ENCODE measurements at regions not wholly inside any gene's neighbourhood (a gene's known extent, or its start where the extent isn't known, plus 50 kb on each side); places are given as distances from the start of the nearest gene placed in this dataset.
"Not testable (repeated sequence)": the region's sequence is repeated elsewhere in the genome, so short reads cannot be mapped to it uniquely, and the experiment has no call there.

GRCh38 chr1:29392036-29392435, 155.7 kb downstream of the PTPRU start:
- no peak overlapping the region for H3K4me3 Mint-ChIP-seq
- CTCF ChIA-PET: no interaction called here
- peaks cover 2% of the 10 kb centered on the region for H3K27me3 Mint-ChIP-seq
- H3K4me1 Mint-ChIP-seq: no peaks in the 10 kb centered on the region
- peak; percentile 14 for DNase-seq
- H3K9me3 Mint-ChIP-seq (ENCODE audit: low read depth): no peaks in the 10 kb centered on the region
- H3K27ac Mint-ChIP-seq: no peak overlapping the region
- no peaks in the 10 kb centered on the region for H3K36me3 Mint-ChIP-seq
- ATAC-seq: no peak

GRCh38 chr1:29391362-29391880, 155.1 kb downstream of the PTPRU start:
- no peak overlapping the region for H3K4me3 Mint-ChIP-seq
- no peaks in the 10 kb centered on the region for H3K4me1 Mint-ChIP-seq
- peaks cover 2% of the 10 kb centered on the region for H3K27me3 Mint-ChIP-seq
- H3K27ac Mint-ChIP-seq: no peak overlapping the region
- CTCF ChIA-PET: no interaction called here
- H3K36me3 Mint-ChIP-seq: no peaks in the 10 kb centered on the region
- no peaks in the 10 kb centered on the region for H3K9me3 Mint-ChIP-seq (ENCODE audit: low read depth)
- DNase-seq (peak; percentile 22), ATAC-seq (no peak)

- Mint-ChIP-seq H3K27ac (no peak overlapping the region), H3K36me3 (no peaks in the 10 kb centered on the region), H3K4me3 (no peak overlapping the region), H3K4me1 (no peaks in the 10 kb centered on the region), H3K9me3 (ENCODE audit: low read depth) (no peaks in the 10 kb centered on the region), H3K27me3 (peaks cover 2% of the 10 kb centered on the region)
- CTCF ChIA-PET: no interaction called here
- DNase-seq (peak; percentile 34), ATAC-seq (no peak)
These were observed 154.4 kb downstream of the PTPRU start for GRCh38 chr1:29390491-29391361.

- H3K9me3 Mint-ChIP-seq (ENCODE audit: low read depth): no peaks in the 10 kb centered on the region
- CTCF ChIA-PET: no interaction called here
- H3K36me3 Mint-ChIP-seq: no peaks in the 10 kb centered on the region
- H3K4me1 Mint-ChIP-seq: no peaks in the 10 kb centered on the region
- ATAC-seq (no peak), DNase-seq (peak; percentile 1)
- peaks cover 2% of the 10 kb centered on the region for H3K27me3 Mint-ChIP-seq
- no peak overlapping the region for H3K27ac Mint-ChIP-seq
- no peak overlapping the region for H3K4me3 Mint-ChIP-seq
These were observed 153.8 kb downstream of the PTPRU start for GRCh38 chr1:29390075-29390474.

GRCh38 chr1:29389533-29390041, 153.3 kb downstream of the PTPRU start:
- Mint-ChIP-seq H3K27me3 (peaks cover 2% of the 10 kb centered on the region), H3K36me3 (no peaks in the 10 kb centered on the region), H3K4me1 (no peaks in the 10 kb centered on the region), H3K4me3 (no peak overlapping the region), H3K9me3 (ENCODE audit: low read depth) (no peaks in the 10 kb centered on the region), H3K27ac (no peak overlapping the region)
- peak; percentile 31 for DNase-seq
- CTCF ChIA-PET: no interaction called here
- no peak for ATAC-seq

GRCh38 chr1:29388884-29389283, 152.6 kb downstream of the PTPRU start:
- Mint-ChIP-seq H3K4me3 (no peak overlapping the region), H3K36me3 (no peaks in the 10 kb centered on the region), H3K4me1 (no peaks in the 10 kb centered on the region), H3K27ac (no peak overlapping the region), H3K27me3 (peaks cover 4% of the 10 kb centered on the region), H3K9me3 (ENCODE audit: low read depth) (no peaks in the 10 kb centered on the region)
- ATAC-seq (no peak), DNase-seq (peak; percentile 18)
- CTCF ChIA-PET: no interaction called here

- CTCF ChIA-PET: no interaction called here
- peak; percentile 33 for DNase-seq
- Mint-ChIP-seq H3K9me3 (ENCODE audit: low read depth) (no peaks in the 10 kb centered on the region), H3K27me3 (peaks cover 4% of the 10 kb centered on the region), H3K36me3 (no peaks in the 10 kb centered on the region), H3K4me3 (no peak overlapping the region), H3K27ac (no peak overlapping the region), H3K4me1 (no peaks in the 10 kb centered on the region)
- no peak for ATAC-seq
These were observed 151.8 kb downstream of the PTPRU start for GRCh38 chr1:29388170-29388569.

- H3K36me3 Mint-ChIP-seq: no peaks in the 10 kb centered on the region
- no peaks in the 10 kb centered on the region for H3K9me3 Mint-ChIP-seq (ENCODE audit: low read depth)
- H3K4me3 Mint-ChIP-seq: no peak overlapping the region
- H3K27ac Mint-ChIP-seq: no peak overlapping the region
- CTCF ChIA-PET: no interaction called here
- DNase-seq (no peak), ATAC-seq (no peak)
- H3K27me3 Mint-ChIP-seq: peaks cover 4% of the 10 kb centered on the region
- H3K4me1 Mint-ChIP-seq: no peaks in the 10 kb centered on the region
These were observed 150.9 kb downstream of the PTPRU start for GRCh38 chr1:29387210-29387609.

GRCh38 chr1:29386453-29386852, 150.1 kb downstream of the PTPRU start:
- H3K36me3 Mint-ChIP-seq; DNase-seq; H3K27me3 Mint-ChIP-seq; CTCF ChIA-PET; H3K27ac Mint-ChIP-seq; ATAC-seq; H3K4me3 Mint-ChIP-seq; H3K9me3 Mint-ChIP-seq (ENCODE audit: low read depth); H3K4me1 Mint-ChIP-seq: not testable (repeated sequence)

- H3K4me3 Mint-ChIP-seq: no peak overlapping the region
- H3K9me3 Mint-ChIP-seq (ENCODE audit: low read depth): no peaks in the 10 kb centered on the region
- ATAC-seq (no peak), DNase-seq (no peak)
- H3K27me3 Mint-ChIP-seq: peaks cover 4% of the 10 kb centered on the region
- H3K27ac Mint-ChIP-seq: no peak overlapping the region
- H3K36me3 Mint-ChIP-seq: no peaks in the 10 kb centered on the region
- H3K4me1 Mint-ChIP-seq: no peaks in the 10 kb centered on the region
- CTCF ChIA-PET: no interaction called here
These were observed 149.6 kb downstream of the PTPRU start for GRCh38 chr1:29385966-29386365.

- CTCF ChIA-PET: no interaction called here
- ATAC-seq: no peak
- H3K27ac Mint-ChIP-seq: no peak overlapping the region
These were observed 148.2 kb downstream of the PTPRU start for GRCh38 chr1:29384496-29385015.

GRCh38 chr1:29383746-29384371, 147.5 kb downstream of the PTPRU start:
- DNase-seq (peak; percentile 22), ATAC-seq (no peak)
- Mint-ChIP-seq H3K27me3 (peaks cover 2% of the 10 kb centered on the region), H3K4me1 (no peaks in the 10 kb centered on the region), H3K4me3 (no peak overlapping the region), H3K36me3 (peaks cover 3% of the 10 kb centered on the region), H3K27ac (no peak overlapping the region), H3K9me3 (ENCODE audit: low read depth) (peaks cover 5% of the 10 kb centered on the region)
- CTCF ChIA-PET: no interaction called here

More at GRCh38 chr1:29384496-29385015, 148.2 kb downstream of the PTPRU start:
- peak; percentile 31 for DNase-seq
- H3K4me1 Mint-ChIP-seq: no peaks in the 10 kb centered on the region
- no peaks in the 10 kb centered on the region for H3K36me3 Mint-ChIP-seq
- no peak overlapping the region for H3K4me3 Mint-ChIP-seq
- H3K27me3 Mint-ChIP-seq: peaks cover 2% of the 10 kb centered on the region
- no peaks in the 10 kb centered on the region for H3K9me3 Mint-ChIP-seq (ENCODE audit: low read depth)

GRCh38 chr1:29382851-29383745, 146.8 kb downstream of the PTPRU start:
- ATAC-seq (no peak), DNase-seq (peak; percentile 15)

More at GRCh38 chr1:29382851-29383745, 146.8 kb downstream of the PTPRU start:
- H3K9me3 Mint-ChIP-seq (ENCODE audit: low read depth): peaks cover 10% of the 10 kb centered on the region
- no peak overlapping the region for H3K27ac Mint-ChIP-seq
- no peaks in the 10 kb centered on the region for H3K4me1 Mint-ChIP-seq
- H3K27me3 Mint-ChIP-seq: peaks cover 2% of the 10 kb centered on the region
- CTCF ChIA-PET: no interaction called here
- H3K36me3 Mint-ChIP-seq: peaks cover 4% of the 10 kb centered on the region
- no peak overlapping the region for H3K4me3 Mint-ChIP-seq

Data from activated CD8-positive, alpha-beta memory T cell treated with anti-CD3 and anti-CD28 coated beads, Interleukin-2, amount 10 ng/mL, durations not matched to agents 7 days and 5 days (primary cell).